ENCODE measurements at regions not wholly inside any gene's neighbourhood (a gene's known extent, or its start where the extent isn't known, plus 50 kb on each side); places are given as distances from the start of the nearest gene placed in this dataset.

DNA sequence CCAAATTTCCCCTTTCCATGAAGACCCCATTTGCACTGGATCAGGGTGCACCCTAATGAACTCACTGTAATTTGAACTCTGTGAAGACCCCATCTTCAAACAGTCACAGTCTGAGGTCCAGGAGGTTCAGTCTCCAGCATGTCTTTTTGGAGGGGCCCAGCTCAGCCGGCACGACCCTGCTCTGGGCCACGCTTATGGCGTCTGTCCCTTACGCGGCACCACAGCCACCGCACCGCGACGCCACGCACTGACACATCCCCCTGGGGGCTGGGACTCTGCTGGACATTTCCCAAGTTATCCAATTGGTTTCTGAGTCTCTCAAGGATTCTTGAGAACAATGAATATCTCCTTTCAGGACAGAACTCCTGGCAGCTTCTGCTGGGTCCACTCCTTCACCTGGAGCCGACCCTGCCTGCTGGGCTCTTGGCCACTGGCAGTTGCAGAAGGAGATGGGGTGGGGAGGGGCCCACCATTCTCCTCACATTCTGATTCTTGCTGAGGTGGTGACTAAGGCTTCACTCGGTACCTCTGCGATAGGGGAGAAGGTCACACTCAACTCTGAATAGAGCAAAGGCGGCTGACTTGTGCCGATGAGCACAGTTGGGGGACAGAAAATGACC is 124.0 kb downstream of the RTP5 start:
- TF ChIP-seq, protein P1, sequence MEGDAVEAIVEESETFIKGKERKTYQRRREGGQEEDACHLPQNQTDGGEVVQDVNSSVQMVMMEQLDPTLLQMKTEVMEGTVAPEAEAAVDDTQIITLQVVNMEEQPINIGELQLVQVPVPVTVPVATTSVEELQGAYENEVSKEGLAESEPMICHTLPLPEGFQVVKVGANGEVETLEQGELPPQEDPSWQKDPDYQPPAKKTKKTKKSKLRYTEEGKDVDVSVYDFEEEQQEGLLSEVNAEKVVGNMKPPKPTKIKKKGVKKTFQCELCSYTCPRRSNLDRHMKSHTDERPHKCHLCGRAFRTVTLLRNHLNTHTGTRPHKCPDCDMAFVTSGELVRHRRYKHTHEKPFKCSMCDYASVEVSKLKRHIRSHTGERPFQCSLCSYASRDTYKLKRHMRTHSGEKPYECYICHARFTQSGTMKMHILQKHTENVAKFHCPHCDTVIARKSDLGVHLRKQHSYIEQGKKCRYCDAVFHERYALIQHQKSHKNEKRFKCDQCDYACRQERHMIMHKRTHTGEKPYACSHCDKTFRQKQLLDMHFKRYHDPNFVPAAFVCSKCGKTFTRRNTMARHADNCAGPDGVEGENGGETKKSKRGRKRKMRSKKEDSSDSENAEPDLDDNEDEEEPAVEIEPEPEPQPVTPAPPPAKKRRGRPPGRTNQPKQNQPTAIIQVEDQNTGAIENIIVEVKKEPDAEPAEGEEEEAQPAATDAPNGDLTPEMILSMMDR (conservative IDR thresholded peaks at IDR 0.05), result no peak
- no peak for TF ChIP-seq ZFX (IDR thresholded peaks at IDR 0.05)
